Neural crest cell (in vitro differentiated cells): ENCODE measurements at regions not wholly inside any gene's neighbourhood (a gene's known extent, or its start where the extent isn't known, plus 50 kb on each side); places are given as distances from the start of the nearest gene placed in this dataset.

Source experiments
- DNase-seq: peaks from one replicate; pipeline ENCODE4 v3.0.0; 2021; ENCODE audit warnings: low read depth, mixed read lengths, low spot score
- H3K27ac Mint-ChIP-seq: one replicate; pipeline ENCODE4 v1.8.0; 2021; ENCODE audit warnings: mild to moderate bottlenecking, mixed read lengths; ENCODE audit not compliant: unreplicated experiment
- H3K27me3 Mint-ChIP-seq: 2 replicates; pipeline ENCODE4 v1.8.0; 2021; ENCODE audit warnings: low read depth, mild to moderate bottlenecking, mixed read lengths
- H3K36me3 Mint-ChIP-seq: 2 replicates; pipeline ENCODE4 v1.8.0; 2021; ENCODE audit warnings: low read depth, mild to moderate bottlenecking, mixed read lengths
- H3K4me1 Mint-ChIP-seq: 2 replicates; pipeline ENCODE4 v1.8.0; 2021; ENCODE audit warnings: mixed read lengths
- H3K4me3 Mint-ChIP-seq: one replicate; pipeline ENCODE4 v1.8.0; 2021; ENCODE audit warnings: mild to moderate bottlenecking, mixed read lengths
- H3K9me3 Mint-ChIP-seq: 2 replicates; pipeline ENCODE4 v1.8.0; 2021; ENCODE audit warnings: mixed read lengths
- CTCF ChIP-seq: fragments of 200-600 bp; sonication (generic); conservative IDR thresholded peaks from 2 replicates; pipeline ENCODE4 v1.5.0; 2021; ENCODE audit warnings: antibody characterized with exemption, mild to moderate bottlenecking

GRCh38 chr15:62760538-62760937 lies 282.0 kb upstream of the TPM1 start:
- no peak for DNase-seq
- TF ChIP-seq CTCF = no peak
- no peaks in the 10 kb centered on the region for H3K9me3 Mint-ChIP-seq
- H3K4me3 Mint-ChIP-seq = no peak overlapping the region
- no peak overlapping the region for H3K27ac Mint-ChIP-seq
- H3K36me3 Mint-ChIP-seq = peaks cover 12% of the 10 kb centered on the region
- no peaks in the 10 kb centered on the region for H3K27me3 Mint-ChIP-seq
- H3K4me1 Mint-ChIP-seq = peaks cover 38% of the 10 kb centered on the region

- no peak overlapping the region for H3K27ac Mint-ChIP-seq
- no peaks in the 10 kb centered on the region for H3K9me3 Mint-ChIP-seq
- peaks cover 15% of the 10 kb centered on the region for H3K36me3 Mint-ChIP-seq
- no peaks in the 10 kb centered on the region for H3K27me3 Mint-ChIP-seq
- peaks cover 9% of the 10 kb centered on the region for H3K4me1 Mint-ChIP-seq
- H3K4me3 Mint-ChIP-seq = no peak overlapping the region
- no peak for TF ChIP-seq CTCF
- DNase-seq = no peak
Observed at GRCh38 chr15:62765916-62766315, 276.6 kb upstream of the TPM1 start.

- Mint-ChIP-seq H3K4me3 (no peak overlapping the region), H3K27ac (no peak overlapping the region), H3K36me3 (peaks cover 15% of the 10 kb centered on the region), H3K4me1 (peaks cover 9% of the 10 kb centered on the region), H3K27me3 (no peaks in the 10 kb centered on the region), H3K9me3 (no peaks in the 10 kb centered on the region)
- no peak for TF ChIP-seq CTCF
- DNase-seq = no peak
Observed at GRCh38 chr15:62766599-62766998, 275.9 kb upstream of the TPM1 start.

- peaks cover 9% of the 10 kb centered on the region for H3K4me1 Mint-ChIP-seq
- H3K27me3 Mint-ChIP-seq = no peaks in the 10 kb centered on the region
- no peaks in the 10 kb centered on the region for H3K9me3 Mint-ChIP-seq
- H3K36me3 Mint-ChIP-seq = peaks cover 9% of the 10 kb centered on the region
- no peak overlapping the region for H3K27ac Mint-ChIP-seq
- DNase-seq = no peak
- H3K4me3 Mint-ChIP-seq = no peak overlapping the region
- TF ChIP-seq CTCF = no peak
Observed at GRCh38 chr15:62769604-62770003, 272.9 kb upstream of the TPM1 start.

- Mint-ChIP-seq H3K27ac (no peak overlapping the region), H3K4me3 (no peak overlapping the region), H3K4me1 (peaks cover 8% of the 10 kb centered on the region), H3K9me3 (no peaks in the 10 kb centered on the region), H3K27me3 (no peaks in the 10 kb centered on the region), H3K36me3 (peaks cover 7% of the 10 kb centered on the region)
- DNase-seq = no peak
- TF ChIP-seq CTCF = no peak
Observed at GRCh38 chr15:62770111-62770660, 272.4 kb upstream of the TPM1 start.

- DNase-seq = no peak
- H3K27ac Mint-ChIP-seq = no peak overlapping the region
Observed at GRCh38 chr15:62770752-62771151, 271.8 kb upstream of the TPM1 start.

More at GRCh38 chr15:62770752-62771151, 271.8 kb upstream of the TPM1 start:
- peaks cover 9% of the 10 kb centered on the region for H3K36me3 Mint-ChIP-seq
- H3K4me3 Mint-ChIP-seq = no peak overlapping the region
- no peaks in the 10 kb centered on the region for H3K27me3 Mint-ChIP-seq
- H3K9me3 Mint-ChIP-seq = no peaks in the 10 kb centered on the region
- H3K4me1 Mint-ChIP-seq = peaks cover 3% of the 10 kb centered on the region
- TF ChIP-seq CTCF = no peak
